Left kidney (tissue), 1 donor: ENCODE measurements at regions not wholly inside any gene's neighbourhood (a gene's known extent, or its start where the extent isn't known, plus 50 kb on each side); places are given as distances from the start of the nearest gene placed in this dataset.
"Not testable (repeated sequence)": the region's sequence is repeated elsewhere in the genome, so short reads cannot be mapped to it uniquely, and the experiment has no call there.

ENCODE experiments used
- DNase-seq: peaks from one replicate; pipeline ENCODE4 v3.0.0-alpha.2; 2013

GRCh38 chr1:234821840-234822239, 211.9 kb upstream of the IRF2BP2 start:
- DNase-seq = no peak

DNA sequence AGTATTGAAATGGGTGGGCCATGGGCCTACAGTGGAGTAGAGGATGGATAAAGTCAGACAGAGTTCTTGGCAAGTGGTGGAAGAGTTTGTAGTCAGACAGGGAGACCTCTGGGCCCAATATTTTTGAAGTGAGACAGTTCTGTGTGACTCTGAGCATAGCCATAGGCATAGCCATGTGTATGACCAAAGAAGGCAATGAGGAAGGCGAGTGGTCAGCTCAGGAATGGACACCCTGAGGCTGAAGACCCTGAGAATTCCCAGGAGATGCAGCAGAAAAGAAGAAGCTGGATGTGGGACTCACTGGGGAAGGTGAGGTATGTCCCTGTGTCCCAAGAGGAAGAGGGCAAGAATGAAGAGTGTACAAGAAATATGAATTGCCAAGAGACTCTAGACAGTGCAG, 210.6 kb upstream of the IRF2BP2 start:
- DNase-seq = no peak

GRCh38 chr1:234819845-234820244, 209.9 kb upstream of the IRF2BP2 start:
- DNase-seq = not testable (repeated sequence)

GRCh38 chr1:234818040-234818387, 208.0 kb upstream of the IRF2BP2 start:
- DNase-seq = not testable (repeated sequence)

DNA sequence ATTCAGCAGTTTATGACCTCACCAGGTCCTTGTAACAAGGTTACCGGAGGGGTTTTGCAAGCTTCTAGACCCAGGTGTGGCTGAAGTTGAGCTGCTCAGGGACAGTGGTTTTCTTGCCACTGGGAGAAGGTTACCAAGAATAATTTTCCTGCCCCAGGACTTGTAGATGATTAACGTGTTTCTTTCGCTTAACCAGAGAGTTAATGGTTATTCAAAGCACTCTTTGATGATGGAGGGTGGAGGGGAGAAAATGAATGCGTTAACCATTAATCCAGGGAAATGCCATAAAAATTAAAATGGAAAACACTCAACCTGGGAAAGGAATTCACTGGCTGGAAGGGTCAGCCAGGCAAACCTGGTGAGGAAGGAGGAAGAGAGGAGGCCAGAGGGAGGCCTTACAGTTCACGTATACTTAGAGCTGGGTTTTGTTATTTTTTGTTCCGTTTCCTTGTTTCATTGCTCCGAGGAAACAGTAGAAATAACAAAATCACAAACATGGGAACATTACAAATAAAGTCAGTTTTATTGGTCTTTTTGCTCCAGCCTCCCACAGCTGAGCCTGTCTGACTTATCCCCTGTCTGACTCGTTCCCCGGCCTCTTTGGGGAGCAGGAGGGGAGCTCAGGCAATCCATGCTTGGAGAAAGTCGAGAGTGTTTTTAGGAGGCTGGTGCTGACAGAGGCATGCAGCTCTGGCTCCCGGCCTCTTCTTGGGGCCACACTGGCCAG, 207.5 kb upstream of the IRF2BP2 start:
- peak; percentile 80 for DNase-seq

DNA sequence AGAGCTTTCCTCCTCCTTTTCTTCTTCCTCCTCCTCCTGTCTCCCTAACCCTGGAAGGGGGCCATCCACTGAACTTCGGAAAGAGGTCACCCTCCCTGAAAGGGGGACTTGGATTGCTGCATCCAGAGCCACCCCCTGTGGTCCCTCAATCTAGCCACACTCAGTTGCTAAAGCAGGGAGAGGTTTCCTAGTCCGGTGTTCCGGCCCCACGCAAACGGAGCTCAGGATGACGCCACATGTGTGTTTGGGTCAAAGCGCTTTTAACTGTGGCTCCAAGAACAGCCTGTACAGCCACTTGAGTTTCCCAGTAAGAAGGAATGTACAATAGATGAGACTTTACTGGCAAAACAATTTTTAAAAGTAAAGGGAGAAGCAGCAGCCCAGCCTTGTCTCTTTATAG, 206.9 kb upstream of the IRF2BP2 start:
- not testable (repeated sequence) for DNase-seq

DNA sequence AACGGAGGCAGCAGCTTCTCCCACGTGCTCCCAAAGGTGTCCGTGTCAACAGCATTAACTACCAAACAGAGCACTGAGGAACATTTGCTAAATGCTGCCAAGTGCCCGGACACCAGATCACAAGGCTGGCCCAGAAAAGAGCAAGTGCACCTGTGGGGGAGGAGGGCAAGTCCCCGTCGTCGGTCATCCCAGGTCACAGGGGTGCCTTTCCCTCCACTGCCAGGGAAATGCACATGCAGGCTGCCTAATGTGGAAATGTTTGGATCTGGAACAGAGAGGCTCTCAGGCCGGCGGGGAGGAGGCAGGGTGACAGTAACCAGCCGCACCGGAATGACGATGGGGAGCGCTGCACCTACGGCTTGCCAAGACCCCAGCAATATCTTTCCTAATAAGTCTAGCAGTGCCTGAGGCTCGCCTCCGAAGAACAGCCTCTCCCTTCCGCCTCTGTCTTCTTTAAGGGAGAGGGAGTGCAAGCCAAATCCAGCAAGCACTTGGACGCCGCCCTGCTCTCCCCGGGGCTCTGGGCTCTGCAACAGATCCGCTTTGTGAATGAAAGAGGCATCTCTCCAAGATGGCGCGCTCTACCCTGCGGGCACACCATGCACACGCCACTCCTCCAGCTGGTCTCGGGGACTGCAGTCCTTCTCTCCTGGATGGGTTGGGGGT, 206.3 kb upstream of the IRF2BP2 start:
- not testable (repeated sequence) for DNase-seq

DNA sequence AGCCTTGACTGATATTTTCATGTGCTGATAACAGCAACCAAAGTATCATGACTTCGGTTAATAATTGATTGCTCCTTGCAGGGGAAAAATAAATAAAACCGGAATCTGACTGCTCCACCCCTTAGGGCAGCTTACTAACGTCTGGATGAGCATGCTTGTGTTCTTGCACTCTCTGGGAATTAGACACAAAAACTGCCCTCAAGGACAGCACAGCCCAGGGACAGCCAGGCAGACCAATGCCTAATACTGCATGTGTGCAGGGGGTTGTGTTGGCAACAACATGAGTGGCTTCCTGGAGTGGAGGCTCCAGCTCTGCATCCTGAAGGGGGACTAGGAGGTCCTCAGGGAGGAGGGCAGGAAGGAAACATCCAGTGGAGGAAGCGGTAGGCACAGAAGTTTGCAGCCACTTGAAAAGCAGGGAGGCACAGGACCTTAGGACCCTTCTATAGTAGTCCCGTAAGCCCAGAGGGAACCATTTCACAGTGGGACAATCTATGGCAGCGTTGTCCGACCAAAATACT, 205.4 kb upstream of the IRF2BP2 start:
- not testable (repeated sequence) for DNase-seq

GRCh38 chr1:234814235-234814634, 204.3 kb upstream of the IRF2BP2 start:
- DNase-seq = not testable (repeated sequence)

GRCh38 chr1:234811824-234812223, 201.8 kb upstream of the IRF2BP2 start:
- not testable (repeated sequence) for DNase-seq

DNA sequence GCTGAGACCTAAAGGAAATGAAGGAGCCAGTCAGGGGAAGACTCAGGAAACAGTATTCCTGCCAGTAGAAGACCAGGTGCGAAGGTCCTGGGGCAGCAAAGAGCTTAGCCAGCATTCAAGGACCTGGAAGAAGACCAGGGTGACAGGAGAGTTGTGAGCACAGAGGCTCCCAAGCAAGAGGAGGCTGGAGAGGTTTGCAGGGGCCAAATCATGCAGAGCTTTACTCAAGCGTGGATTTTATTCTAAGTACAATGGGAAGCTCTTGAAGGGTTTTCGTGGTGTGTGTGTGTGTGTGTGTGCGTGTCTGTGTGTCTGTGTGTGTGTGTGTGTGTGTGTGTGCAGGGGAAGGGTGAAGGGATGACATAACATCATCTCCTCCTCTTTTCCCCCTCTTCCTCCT, 200.7 kb upstream of the IRF2BP2 start:
- not testable (repeated sequence) for DNase-seq

GRCh38 chr1:234809854-234810245, 199.9 kb upstream of the IRF2BP2 start:
- not testable (repeated sequence) for DNase-seq

GRCh38 chr1:234808943-234809853, 199.2 kb upstream of the IRF2BP2 start:
- peak; percentile 31 for DNase-seq

DNA sequence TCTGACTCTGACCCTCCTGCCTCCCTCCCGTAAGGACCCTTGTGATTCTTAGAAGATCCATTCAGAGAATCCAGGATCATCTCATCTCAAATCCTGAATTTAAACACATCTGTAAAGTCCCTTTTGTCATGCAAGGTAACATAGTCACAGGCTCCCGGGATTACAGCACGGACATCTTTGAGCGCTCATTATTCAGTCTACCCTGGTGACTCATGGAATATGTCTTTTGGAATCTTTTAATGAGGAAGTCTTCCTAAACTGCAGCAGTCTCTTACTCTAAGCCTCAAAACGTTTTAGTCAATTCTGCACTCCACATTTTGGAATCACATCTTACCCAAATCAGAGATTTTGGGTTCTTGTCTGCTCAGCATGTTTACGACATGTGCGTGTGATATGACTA, 198.5 kb upstream of the IRF2BP2 start:
- not testable (repeated sequence) for DNase-seq

DNA sequence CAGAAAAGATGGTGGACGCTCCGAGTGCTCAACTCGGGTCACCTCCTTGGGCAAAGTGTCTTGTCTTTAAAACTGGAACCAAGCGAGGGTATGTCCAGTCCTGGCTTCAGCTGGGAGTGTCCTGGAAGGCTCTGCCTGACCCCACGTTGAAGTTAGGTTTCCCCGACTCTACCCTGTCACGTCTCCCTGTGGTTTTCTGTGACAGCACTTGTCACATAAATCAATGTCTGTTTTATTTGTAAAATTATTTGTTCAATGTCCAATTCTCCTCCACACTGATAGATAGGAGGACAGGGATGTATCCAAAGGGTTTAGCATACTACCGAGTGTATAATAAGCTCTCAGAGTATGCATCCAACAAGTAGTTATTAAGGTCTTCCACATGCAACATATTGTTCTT, 197.7 kb upstream of the IRF2BP2 start:
- DNase-seq = not testable (repeated sequence)

DNA sequence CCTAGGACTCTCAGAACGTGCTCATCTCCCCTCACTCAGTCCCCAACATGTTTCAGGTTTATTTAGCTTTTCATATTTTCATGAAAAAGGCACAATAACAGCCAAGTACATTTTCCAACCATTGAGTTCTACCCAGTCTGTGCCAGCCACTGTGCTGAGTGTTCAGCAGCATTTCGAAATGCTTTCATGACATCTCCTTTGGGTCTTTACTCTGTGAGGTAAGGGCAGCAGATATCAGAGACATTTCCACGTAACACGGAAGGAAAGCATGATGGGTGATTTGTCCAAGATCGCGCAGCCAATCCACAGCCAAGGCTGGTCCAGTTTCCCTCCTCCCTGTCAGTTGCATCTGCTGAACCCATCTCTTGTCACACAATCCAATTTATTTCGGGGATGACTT, 192.6 kb upstream of the IRF2BP2 start:
- not testable (repeated sequence) for DNase-seq

DNA sequence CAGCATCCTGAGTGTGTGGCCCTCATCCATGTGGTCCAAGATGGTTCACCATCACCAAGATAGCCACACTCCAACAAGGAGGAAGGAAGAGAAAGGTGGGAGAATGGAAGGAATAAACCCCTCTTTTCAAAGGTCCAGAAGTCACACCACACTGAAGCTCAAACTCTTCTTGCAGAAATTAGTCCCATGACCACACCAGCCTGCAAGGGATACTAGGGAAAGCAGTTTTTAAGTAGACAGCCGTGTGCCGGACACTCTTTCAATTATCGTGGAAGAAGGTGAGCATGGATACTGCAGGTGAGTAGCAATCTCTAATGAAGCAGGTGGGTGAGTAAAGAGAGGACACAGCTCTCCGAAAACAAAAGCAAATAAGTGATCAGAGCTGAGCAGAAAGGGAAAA, 191.7 kb upstream of the IRF2BP2 start:
- not testable (repeated sequence) for DNase-seq

DNA sequence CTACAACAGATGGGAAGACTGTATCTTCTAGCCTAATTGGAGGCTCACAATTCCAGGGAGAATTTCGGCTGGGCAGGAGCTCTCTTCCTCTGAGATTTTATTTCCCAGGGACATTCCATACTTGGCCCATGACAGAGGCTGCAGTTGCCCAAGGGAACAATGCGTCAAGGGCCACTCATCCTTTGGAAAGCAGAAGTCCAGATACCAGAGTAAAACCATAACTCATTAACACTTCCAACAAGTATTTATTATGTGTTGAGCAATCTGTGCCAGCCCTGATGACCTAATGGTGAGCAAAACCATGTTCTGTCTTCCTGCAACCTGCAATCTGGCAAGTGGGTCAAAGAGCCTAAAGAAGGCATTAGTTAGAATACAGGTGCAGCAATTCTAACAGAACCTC, 191.2 kb upstream of the IRF2BP2 start:
- DNase-seq = not testable (repeated sequence)

DNA sequence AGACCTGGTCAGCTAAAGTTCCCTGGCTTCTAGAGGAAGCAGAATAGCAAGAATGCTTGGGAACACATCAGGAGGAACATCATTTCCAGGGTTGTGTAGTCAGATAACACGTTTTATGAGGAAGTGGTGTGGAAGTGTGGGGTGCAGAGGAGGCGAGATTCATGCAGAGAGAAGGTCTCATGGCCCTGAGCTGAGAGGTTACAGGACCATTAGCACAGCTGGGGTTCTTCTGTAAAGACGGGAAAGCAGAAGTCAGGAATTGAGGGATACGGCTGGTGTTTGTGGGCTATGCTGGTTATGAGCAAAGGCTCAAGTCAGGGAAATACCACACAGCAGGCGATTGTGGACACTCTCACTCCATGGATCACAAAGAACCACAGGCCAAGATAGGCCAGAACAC, 190.6 kb upstream of the IRF2BP2 start:
- DNase-seq = not testable (repeated sequence)

DNA sequence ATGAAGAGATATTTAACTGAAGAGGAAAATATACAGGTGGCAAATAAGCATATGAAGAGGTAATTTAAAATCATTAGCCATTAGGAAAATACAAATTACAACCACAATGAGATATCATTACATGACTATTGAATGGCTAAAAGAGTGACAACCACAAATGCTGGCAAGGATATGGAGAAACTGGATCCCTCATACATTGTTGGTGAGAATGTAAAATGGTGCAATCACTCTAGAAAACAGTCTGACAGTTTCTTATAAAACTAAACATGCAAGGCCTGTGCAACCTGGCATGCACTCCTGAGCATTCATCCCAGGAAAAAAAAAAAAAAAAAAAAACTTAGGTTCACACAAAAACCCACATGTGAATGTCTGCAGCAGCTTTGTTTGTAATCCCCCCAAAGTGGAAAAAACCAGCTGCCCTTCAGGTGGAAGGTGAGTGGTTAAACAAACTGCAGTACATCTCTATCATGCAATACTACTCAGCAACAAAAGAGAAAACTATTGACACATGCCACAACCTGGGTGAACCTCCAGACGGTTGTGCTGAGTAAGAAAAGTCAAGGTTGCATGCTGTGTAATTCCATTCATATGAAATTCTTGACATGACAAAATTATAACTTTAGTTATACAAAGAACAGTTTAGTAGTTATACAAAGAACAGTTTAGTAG, 189.2 kb upstream of the IRF2BP2 start:
- DNase-seq = not testable (repeated sequence)

DNA sequence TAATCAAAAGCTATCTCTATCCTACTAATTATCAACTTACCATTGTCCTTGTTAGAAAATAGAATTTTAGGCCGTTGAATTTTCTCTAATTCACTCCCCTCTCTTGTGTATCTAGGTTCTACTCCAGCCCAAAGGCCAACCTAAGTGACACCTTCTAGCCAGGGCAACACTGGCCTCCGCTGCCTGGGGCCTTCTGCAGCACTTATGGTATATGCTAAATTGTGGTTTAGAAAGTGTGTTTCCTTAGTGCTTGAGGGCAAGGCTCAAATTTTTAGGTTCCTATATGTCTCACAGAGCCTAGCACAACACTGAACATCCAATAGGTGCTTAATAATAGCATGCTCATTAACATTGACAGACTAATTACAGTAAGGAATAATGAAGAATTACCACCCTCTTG, 187.2 kb upstream of the IRF2BP2 start:
- DNase-seq = not testable (repeated sequence)

DNA sequence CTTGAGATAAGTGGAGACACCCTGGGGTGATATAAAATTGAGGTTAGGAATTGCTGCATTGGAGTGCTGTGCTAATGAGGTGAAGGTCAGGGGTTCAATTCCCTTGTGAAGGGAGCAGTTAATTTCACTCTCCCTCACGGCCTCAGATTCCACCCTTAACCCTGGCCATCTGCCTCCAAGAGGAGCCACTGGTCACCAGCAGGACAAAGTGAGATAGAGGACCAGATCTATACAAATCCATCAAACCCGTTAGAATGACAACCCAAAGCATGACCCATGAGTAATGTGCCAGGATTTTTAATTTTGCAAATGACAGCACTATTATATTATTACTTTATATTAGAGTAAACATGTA, 186.4 kb upstream of the IRF2BP2 start:
- not testable (repeated sequence) for DNase-seq
